ENCODE measurements at regions not wholly inside any gene's neighbourhood (a gene's known extent, or its start where the extent isn't known, plus 50 kb on each side); places are given as distances from the start of the nearest gene placed in this dataset.

DNA sequence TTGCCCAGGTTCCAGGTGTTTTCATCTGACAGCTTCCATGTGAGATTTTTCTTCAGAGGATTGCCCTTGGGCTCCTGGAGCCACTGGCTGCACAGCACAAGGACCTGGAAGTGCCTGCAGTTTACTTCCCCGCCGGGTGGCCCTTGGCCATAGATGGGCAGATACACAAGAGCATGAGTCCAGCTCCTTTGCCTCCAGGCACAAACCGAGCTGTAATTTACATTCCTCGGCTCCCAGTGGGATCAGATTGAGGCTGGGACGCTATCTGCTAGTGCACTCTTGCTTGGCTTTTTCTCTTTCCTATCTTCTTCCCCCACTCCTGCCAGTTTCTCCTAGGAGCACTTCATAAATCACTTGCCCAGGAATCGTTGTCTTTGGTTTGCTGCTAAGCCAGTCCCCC lies 85.4 kb upstream of the RALY start:
- WGBS: 59% methylated on average over 6 of the region's 6 CpGs
- Histone ChIP-seq H3K4me1 (ENCODE audit: control insufficient read depth in 2 of 2, insufficient read depth in 2 of 2, low read length in 2 of 2) (no peaks in the 10 kb centered on the region), H3K4me3 (ENCODE audit: low read length in 2 of 2) (no peak overlapping the region), H3K36me3 (ENCODE audit: control insufficient read depth in 2 of 2, insufficient read depth in 2 of 2, low read length in 1 of 2) (no peaks in the 10 kb centered on the region), H3K27me3 (ENCODE audit: control insufficient read depth in 2 of 2, insufficient read depth in 1 of 2, low read length in 1 of 2) (peaks cover 0 to 8% of the 10 kb centered on the region in 2 donors), H3K9me3 (ENCODE audit: control insufficient read depth in 2 of 2, insufficient read depth in 1 of 2, low read length in 1 of 2) (no peaks in the 10 kb centered on the region), H3K27ac (ENCODE audit: low read depth in 1 of 2, low read length in 1 of 2) (no peak overlapping the region)
- no peak for DNase-seq (ENCODE audit: low read depth in 6 of 9, low spot score in 9 of 9)

DNA sequence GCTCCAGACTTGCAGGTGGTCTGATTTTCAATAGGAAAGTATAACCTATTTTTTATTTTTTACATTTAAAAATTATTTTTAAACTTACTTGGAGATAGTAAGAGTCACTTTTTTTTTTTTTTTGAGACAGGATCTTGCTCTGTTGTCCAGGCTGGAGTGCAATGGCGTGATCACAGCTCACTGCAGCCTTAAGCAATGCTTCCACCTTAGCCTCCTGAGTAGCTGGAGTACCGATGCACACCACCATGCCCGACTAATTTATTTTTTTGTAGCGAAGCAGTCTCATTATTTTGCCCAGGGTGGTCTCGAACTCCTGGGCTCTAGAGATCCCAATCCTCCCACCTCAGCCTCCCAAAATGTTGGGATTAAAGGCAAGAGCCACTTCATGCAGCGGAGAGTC lies 84.8 kb upstream of the RALY start:
- Histone ChIP-seq H3K4me3 (ENCODE audit: low read length in 2 of 2) (no peak overlapping the region), H3K9me3 (ENCODE audit: control insufficient read depth in 2 of 2, insufficient read depth in 1 of 2, low read length in 1 of 2) (no peaks in the 10 kb centered on the region), H3K27ac (ENCODE audit: low read depth in 1 of 2, low read length in 1 of 2) (no peak overlapping the region), H3K4me1 (ENCODE audit: control insufficient read depth in 2 of 2, insufficient read depth in 2 of 2, low read length in 2 of 2) (no peaks in the 10 kb centered on the region), H3K36me3 (ENCODE audit: control insufficient read depth in 2 of 2, insufficient read depth in 2 of 2, low read length in 1 of 2) (no peaks in the 10 kb centered on the region), H3K27me3 (ENCODE audit: control insufficient read depth in 2 of 2, insufficient read depth in 1 of 2, low read length in 1 of 2) (peaks cover 0 to 8% of the 10 kb centered on the region in 2 donors)
- DNase-seq (ENCODE audit: low read depth in 6 of 9, low spot score in 9 of 9): no peak
- WGBS: 96% methylated on average over 6 of the region's 6 CpGs

GRCh38 chr20:33909331-33909921 lies 84.3 kb upstream of the RALY start:
- Histone ChIP-seq H3K4me1 (ENCODE audit: control insufficient read depth in 2 of 2, insufficient read depth in 2 of 2, low read length in 2 of 2) (peaks cover 2 to 5% of the 10 kb centered on the region in 2 donors), H3K27ac (ENCODE audit: low read depth in 1 of 2, low read length in 1 of 2) (no peak overlapping the region), H3K4me3 (ENCODE audit: low read length in 2 of 2) (no peak overlapping the region), H3K36me3 (ENCODE audit: control insufficient read depth in 2 of 2, insufficient read depth in 2 of 2, low read length in 1 of 2) (no peaks in the 10 kb centered on the region), H3K9me3 (ENCODE audit: control insufficient read depth in 2 of 2, insufficient read depth in 1 of 2, low read length in 1 of 2) (no peaks in the 10 kb centered on the region), H3K27me3 (ENCODE audit: control insufficient read depth in 2 of 2, insufficient read depth in 1 of 2, low read length in 1 of 2) (peaks cover 0 to 8% of the 10 kb centered on the region in 2 donors)
- WGBS: 84% methylated on average over 6 of the region's 6 CpGs
- DNase-seq (ENCODE audit: low read depth in 6 of 9, low spot score in 9 of 9): no peak

- no peak overlapping the region for H3K4me3 ChIP-seq (ENCODE audit: low read length in 2 of 2)
- no peaks in the 10 kb centered on the region for H3K36me3 ChIP-seq (ENCODE audit: control insufficient read depth in 2 of 2, insufficient read depth in 2 of 2, low read length in 1 of 2)
- no peak for DNase-seq (ENCODE audit: low read depth in 6 of 9, low spot score in 9 of 9)
- 92% methylated on average over 2 of the region's 2 CpGs for WGBS
- peaks cover 3 to 10% of the 10 kb centered on the region in 2 donors for H3K4me1 ChIP-seq (ENCODE audit: control insufficient read depth in 2 of 2, insufficient read depth in 2 of 2, low read length in 2 of 2)
- H3K27ac ChIP-seq (ENCODE audit: low read depth in 1 of 2, low read length in 1 of 2): no peak overlapping the region
- H3K27me3 ChIP-seq (ENCODE audit: control insufficient read depth in 2 of 2, insufficient read depth in 1 of 2, low read length in 1 of 2): peaks cover 0 to 8% of the 10 kb centered on the region in 2 donors
- no peaks in the 10 kb centered on the region for H3K9me3 ChIP-seq (ENCODE audit: control insufficient read depth in 2 of 2, insufficient read depth in 1 of 2, low read length in 1 of 2)
These were observed 83.7 kb upstream of the RALY start for GRCh38 chr20:33910056-33910455.

- Histone ChIP-seq H3K9me3 (ENCODE audit: control insufficient read depth in 2 of 2, insufficient read depth in 1 of 2, low read length in 1 of 2) (no peaks in the 10 kb centered on the region), H3K4me1 (ENCODE audit: control insufficient read depth in 2 of 2, insufficient read depth in 2 of 2, low read length in 2 of 2) (peaks cover 8 to 17% of the 10 kb centered on the region in 2 donors), H3K4me3 (ENCODE audit: low read length in 2 of 2) (no peak overlapping the region), H3K27ac (ENCODE audit: low read depth in 1 of 2, low read length in 1 of 2) (no peak overlapping the region), H3K36me3 (ENCODE audit: control insufficient read depth in 2 of 2, insufficient read depth in 2 of 2, low read length in 1 of 2) (no peaks in the 10 kb centered on the region), H3K27me3 (ENCODE audit: control insufficient read depth in 2 of 2, insufficient read depth in 1 of 2, low read length in 1 of 2) (peaks cover 0 to 8% of the 10 kb centered on the region in 2 donors)
- no peak for DNase-seq (ENCODE audit: low read depth in 6 of 9, low spot score in 9 of 9)
- WGBS: 98% methylated on average over 6 of the region's 6 CpGs
These were observed 83.0 kb upstream of the RALY start for GRCh38 chr20:33910529-33911327.

GRCh38 chr20:33914919-33915318 lies 78.8 kb upstream of the RALY start:
- H3K36me3 ChIP-seq (ENCODE audit: control insufficient read depth in 2 of 2, insufficient read depth in 2 of 2, low read length in 1 of 2): no peaks in the 10 kb centered on the region
- DNase-seq (ENCODE audit: low read depth in 6 of 9, low spot score in 9 of 9): peak; percentile 40 to 91 (median 74)
- H3K4me3 ChIP-seq (ENCODE audit: low read length in 2 of 2): no peak overlapping the region
- 45% methylated on average over 4 of the region's 4 CpGs for WGBS
- no peaks in the 10 kb centered on the region for H3K9me3 ChIP-seq (ENCODE audit: control insufficient read depth in 2 of 2, insufficient read depth in 1 of 2, low read length in 1 of 2)
- peaks cover 0 to 5% of the 10 kb centered on the region in 2 donors for H3K27me3 ChIP-seq (ENCODE audit: control insufficient read depth in 2 of 2, insufficient read depth in 1 of 2, low read length in 1 of 2)
- peak overlapping the region in 1 of 2 donors; percentile 1 for H3K27ac ChIP-seq (ENCODE audit: low read depth in 1 of 2, low read length in 1 of 2)
- H3K4me1 ChIP-seq (ENCODE audit: control insufficient read depth in 2 of 2, insufficient read depth in 2 of 2, low read length in 2 of 2): peaks cover 8 to 17% of the 10 kb centered on the region in 2 donors

- WGBS: 92% methylated on average over 6 of the region's 6 CpGs
- no peaks in the 10 kb centered on the region for H3K36me3 ChIP-seq (ENCODE audit: control insufficient read depth in 2 of 2, insufficient read depth in 2 of 2, low read length in 1 of 2)
- no peaks in the 10 kb centered on the region for H3K9me3 ChIP-seq (ENCODE audit: control insufficient read depth in 2 of 2, insufficient read depth in 1 of 2, low read length in 1 of 2)
- H3K4me3 ChIP-seq (ENCODE audit: low read length in 2 of 2): no peak overlapping the region
- DNase-seq (ENCODE audit: low read depth in 6 of 9, low spot score in 9 of 9): peak in 4 of 9 donors; percentile 15 to 43 (median 28)
- peaks cover 8 to 17% of the 10 kb centered on the region in 2 donors for H3K4me1 ChIP-seq (ENCODE audit: control insufficient read depth in 2 of 2, insufficient read depth in 2 of 2, low read length in 2 of 2)
- H3K27ac ChIP-seq (ENCODE audit: low read depth in 1 of 2, low read length in 1 of 2): no peak overlapping the region
- H3K27me3 ChIP-seq (ENCODE audit: control insufficient read depth in 2 of 2, insufficient read depth in 1 of 2, low read length in 1 of 2): peaks cover 0 to 5% of the 10 kb centered on the region in 2 donors
These were observed 77.9 kb upstream of the RALY start for GRCh38 chr20:33915726-33916331.

DNA sequence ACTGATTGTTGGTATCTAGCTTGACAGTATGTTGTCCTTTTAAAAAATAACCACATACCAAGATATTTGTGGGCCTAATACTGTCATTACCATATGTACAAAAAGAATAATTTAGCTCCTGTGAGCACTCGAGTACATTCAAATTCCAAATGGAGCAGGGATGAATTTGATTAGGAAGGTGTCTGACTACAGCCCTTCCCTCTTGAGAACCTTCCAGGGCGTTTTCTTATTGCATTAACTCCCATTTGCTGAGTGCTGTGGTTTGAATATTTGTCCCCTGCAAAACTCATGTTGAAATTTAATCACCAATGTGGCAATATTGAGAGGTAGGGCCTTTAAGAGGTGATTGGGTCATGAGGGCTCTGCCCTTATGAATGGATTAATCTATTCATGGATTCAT lies 76.9 kb upstream of the RALY start:
- Histone ChIP-seq H3K27ac (ENCODE audit: low read depth in 1 of 2, low read length in 1 of 2) (no peak overlapping the region), H3K9me3 (ENCODE audit: control insufficient read depth in 2 of 2, insufficient read depth in 1 of 2, low read length in 1 of 2) (no peaks in the 10 kb centered on the region), H3K36me3 (ENCODE audit: control insufficient read depth in 2 of 2, insufficient read depth in 2 of 2, low read length in 1 of 2) (no peaks in the 10 kb centered on the region), H3K4me3 (ENCODE audit: low read length in 2 of 2) (no peak overlapping the region), H3K27me3 (ENCODE audit: control insufficient read depth in 2 of 2, insufficient read depth in 1 of 2, low read length in 1 of 2) (peaks cover 0 to 5% of the 10 kb centered on the region in 2 donors), H3K4me1 (ENCODE audit: control insufficient read depth in 2 of 2, insufficient read depth in 2 of 2, low read length in 2 of 2) (peaks cover 8 to 17% of the 10 kb centered on the region in 2 donors)
- no peak for DNase-seq (ENCODE audit: low read depth in 6 of 9, low spot score in 9 of 9)
- 96% methylated on average over 2 of the region's 2 CpGs for WGBS

Data from thymus (tissue), 11 donors.